HepG2 (cell line): ENCODE measurements at regions not wholly inside any gene's neighbourhood (a gene's known extent, or its start where the extent isn't known, plus 50 kb on each side); places are given as distances from the start of the nearest gene placed in this dataset.

Source experiments
- HNF4G ChIP-seq, 2 experiments: sonication (generic) in 1 of 2; formaldehyde crosslinking in 1 of 2; IDR thresholded peaks; 2 replicates each; pipeline versions ENCODE4 v1.4.0 to v1.6.1; 2011 to 2020; ENCODE audit warnings: borderline replicate concordance in 2 of 2, low read depth in 2 of 2, mild to moderate bottlenecking in 2 of 2, low read length in 1 of 2, missing genetic modification reagents in 1 of 2, moderate library complexity in 1 of 2
- TF ChIP-seq, protein P1 (sequence below): sonication (generic); formaldehyde crosslinking; IDR thresholded peaks from 2 replicates; pipeline ENCODE4 v1.5.0; 2020; ENCODE audit warnings: mild to moderate bottlenecking, missing genetic modification reagents, moderate library complexity
- TF ChIP-seq, protein P2 (sequence below): sonication (generic); formaldehyde crosslinking; IDR thresholded peaks from 2 replicates; pipeline ENCODE4 v1.8.1; 2022; ENCODE audit warnings: low read depth, mild to moderate bottlenecking, missing genetic modification reagents

DNA sequence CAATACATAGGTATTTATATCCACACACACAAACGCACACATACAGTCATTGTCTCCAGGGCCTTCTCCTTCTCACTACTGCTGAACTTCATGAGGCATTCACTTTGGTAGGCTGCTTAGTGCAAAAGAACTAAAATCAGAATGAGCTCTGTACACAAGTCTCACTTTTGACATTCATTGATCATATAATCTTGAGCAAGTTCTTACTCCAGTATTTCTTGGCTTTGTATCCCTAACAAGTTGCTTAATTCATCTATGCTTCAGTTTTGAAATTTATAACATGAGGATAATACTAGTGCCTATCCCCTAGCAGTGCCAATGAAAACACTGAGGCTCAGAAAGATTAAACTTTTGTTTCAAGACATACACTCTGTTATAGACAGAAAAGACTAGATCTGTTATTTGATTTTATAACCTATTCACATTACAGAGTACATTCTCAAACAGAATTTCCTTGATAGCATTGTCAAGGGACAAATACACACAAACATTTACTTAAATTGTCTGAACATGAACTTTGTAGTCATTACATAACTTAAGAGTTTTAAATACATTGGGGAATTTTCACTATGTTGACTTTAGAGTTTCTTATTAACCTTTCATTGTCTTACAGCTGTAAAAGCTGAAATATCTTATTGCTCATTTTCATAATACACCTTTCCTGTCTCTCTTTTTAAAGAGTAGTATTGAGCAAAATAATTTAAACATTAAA lies 55.0 kb upstream of the SI start:
- TF ChIP-seq, protein P1, sequence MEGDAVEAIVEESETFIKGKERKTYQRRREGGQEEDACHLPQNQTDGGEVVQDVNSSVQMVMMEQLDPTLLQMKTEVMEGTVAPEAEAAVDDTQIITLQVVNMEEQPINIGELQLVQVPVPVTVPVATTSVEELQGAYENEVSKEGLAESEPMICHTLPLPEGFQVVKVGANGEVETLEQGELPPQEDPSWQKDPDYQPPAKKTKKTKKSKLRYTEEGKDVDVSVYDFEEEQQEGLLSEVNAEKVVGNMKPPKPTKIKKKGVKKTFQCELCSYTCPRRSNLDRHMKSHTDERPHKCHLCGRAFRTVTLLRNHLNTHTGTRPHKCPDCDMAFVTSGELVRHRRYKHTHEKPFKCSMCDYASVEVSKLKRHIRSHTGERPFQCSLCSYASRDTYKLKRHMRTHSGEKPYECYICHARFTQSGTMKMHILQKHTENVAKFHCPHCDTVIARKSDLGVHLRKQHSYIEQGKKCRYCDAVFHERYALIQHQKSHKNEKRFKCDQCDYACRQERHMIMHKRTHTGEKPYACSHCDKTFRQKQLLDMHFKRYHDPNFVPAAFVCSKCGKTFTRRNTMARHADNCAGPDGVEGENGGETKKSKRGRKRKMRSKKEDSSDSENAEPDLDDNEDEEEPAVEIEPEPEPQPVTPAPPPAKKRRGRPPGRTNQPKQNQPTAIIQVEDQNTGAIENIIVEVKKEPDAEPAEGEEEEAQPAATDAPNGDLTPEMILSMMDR (CRISPR knock-in tag): no peak
- TF ChIP-seq HNF4G (IDR thresholded peaks at IDR 0.05; ENCODE audit: borderline replicate concordance, low read depth, low read length) (peak; percentile 39), HNF4G (CRISPR knock-in tag; IDR thresholded peaks at IDR 0.05; ENCODE audit: borderline replicate concordance, low read depth) (no peak)
- TF ChIP-seq, protein P2, sequence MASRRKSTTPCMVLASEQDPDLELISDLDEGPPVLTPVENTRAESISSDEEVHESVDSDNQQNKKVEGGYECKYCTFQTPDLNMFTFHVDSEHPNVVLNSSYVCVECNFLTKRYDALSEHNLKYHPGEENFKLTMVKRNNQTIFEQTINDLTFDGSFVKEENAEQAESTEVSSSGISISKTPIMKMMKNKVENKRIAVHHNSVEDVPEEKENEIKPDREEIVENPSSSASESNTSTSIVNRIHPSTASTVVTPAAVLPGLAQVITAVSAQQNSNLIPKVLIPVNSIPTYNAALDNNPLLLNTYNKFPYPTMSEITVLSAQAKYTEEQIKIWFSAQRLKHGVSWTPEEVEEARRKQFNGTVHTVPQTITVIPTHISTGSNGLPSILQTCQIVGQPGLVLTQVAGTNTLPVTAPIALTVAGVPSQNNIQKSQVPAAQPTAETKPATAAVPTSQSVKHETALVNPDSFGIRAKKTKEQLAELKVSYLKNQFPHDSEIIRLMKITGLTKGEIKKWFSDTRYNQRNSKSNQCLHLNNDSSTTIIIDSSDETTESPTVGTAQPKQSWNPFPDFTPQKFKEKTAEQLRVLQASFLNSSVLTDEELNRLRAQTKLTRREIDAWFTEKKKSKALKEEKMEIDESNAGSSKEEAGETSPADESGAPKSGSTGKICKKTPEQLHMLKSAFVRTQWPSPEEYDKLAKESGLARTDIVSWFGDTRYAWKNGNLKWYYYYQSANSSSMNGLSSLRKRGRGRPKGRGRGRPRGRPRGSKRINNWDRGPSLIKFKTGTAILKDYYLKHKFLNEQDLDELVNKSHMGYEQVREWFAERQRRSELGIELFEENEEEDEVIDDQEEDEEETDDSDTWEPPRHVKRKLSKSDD (CRISPR knock-in tag): no peak
